ENCODE measurements at regions not wholly inside any gene's neighbourhood (a gene's known extent, or its start where the extent isn't known, plus 50 kb on each side); places are given as distances from the start of the nearest gene placed in this dataset.

DNA sequence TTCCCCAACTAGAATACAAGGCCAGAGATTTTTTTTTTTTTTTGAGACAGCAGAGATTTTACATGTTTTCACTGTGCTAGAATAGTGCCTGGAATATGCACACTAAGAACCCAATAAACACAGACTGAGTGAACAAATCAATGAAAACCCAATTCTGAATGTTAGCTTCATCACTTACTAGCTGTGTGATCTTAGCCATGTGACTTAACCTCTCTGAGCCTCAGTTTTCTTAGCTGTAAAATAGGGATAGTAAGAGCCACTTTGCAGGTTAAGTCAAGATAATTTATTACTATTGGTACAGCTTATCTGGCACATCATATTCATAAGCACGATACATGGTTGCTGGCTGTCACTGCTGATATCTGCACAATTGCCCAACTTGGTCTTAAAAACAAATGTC, 140.6 kb downstream of the EN1 start:
- DNase-seq (ENCODE audit: low read depth) (no peak), FAIRE-seq (no peak)
- H3K36me3 ChIP-seq (ENCODE audit: control insufficient read depth, insufficient read depth, low read length) = no peaks in the 10 kb centered on the region
- TF ChIP-seq, protein P1, sequence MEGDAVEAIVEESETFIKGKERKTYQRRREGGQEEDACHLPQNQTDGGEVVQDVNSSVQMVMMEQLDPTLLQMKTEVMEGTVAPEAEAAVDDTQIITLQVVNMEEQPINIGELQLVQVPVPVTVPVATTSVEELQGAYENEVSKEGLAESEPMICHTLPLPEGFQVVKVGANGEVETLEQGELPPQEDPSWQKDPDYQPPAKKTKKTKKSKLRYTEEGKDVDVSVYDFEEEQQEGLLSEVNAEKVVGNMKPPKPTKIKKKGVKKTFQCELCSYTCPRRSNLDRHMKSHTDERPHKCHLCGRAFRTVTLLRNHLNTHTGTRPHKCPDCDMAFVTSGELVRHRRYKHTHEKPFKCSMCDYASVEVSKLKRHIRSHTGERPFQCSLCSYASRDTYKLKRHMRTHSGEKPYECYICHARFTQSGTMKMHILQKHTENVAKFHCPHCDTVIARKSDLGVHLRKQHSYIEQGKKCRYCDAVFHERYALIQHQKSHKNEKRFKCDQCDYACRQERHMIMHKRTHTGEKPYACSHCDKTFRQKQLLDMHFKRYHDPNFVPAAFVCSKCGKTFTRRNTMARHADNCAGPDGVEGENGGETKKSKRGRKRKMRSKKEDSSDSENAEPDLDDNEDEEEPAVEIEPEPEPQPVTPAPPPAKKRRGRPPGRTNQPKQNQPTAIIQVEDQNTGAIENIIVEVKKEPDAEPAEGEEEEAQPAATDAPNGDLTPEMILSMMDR (IDR thresholded peaks at IDR 0.05; ENCODE audit: insufficient read depth, low read length, severe bottlenecking) = no peak
- no peaks in the 10 kb centered on the region for H3K27me3 ChIP-seq (ENCODE audit: control insufficient read depth, insufficient read depth, low read length)
- no peak overlapping the region for H3K4me3 ChIP-seq (ENCODE audit: low read depth, low read length)

DNA sequence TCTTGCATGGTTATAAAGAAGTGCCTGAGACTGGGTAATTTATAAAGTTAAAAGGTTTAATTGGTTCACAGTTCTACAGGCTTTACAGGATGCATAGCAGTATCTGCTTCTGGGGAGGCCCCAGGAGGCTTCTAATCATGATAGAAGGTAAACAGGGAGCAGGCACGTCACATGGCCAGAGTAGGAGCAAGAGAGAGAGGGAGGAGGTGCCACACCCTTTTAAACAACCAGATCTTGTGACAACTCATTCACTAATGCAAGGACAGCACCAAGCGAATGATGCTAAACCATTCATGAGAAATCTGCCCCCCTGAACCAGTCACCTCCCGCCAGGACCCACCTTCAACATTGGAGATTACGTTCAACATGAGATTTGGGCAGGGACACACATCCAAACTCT, 141.1 kb downstream of the EN1 start:
- FAIRE-seq (no peak), DNase-seq (ENCODE audit: low read depth) (no peak)
- no peak overlapping the region for H3K4me3 ChIP-seq (ENCODE audit: low read depth, low read length)
- H3K36me3 ChIP-seq (ENCODE audit: control insufficient read depth, insufficient read depth, low read length) = no peaks in the 10 kb centered on the region
- no peaks in the 10 kb centered on the region for H3K27me3 ChIP-seq (ENCODE audit: control insufficient read depth, insufficient read depth, low read length)
- TF ChIP-seq, protein P1 (IDR thresholded peaks at IDR 0.05; ENCODE audit: insufficient read depth, low read length, severe bottlenecking) = no peak

DNA sequence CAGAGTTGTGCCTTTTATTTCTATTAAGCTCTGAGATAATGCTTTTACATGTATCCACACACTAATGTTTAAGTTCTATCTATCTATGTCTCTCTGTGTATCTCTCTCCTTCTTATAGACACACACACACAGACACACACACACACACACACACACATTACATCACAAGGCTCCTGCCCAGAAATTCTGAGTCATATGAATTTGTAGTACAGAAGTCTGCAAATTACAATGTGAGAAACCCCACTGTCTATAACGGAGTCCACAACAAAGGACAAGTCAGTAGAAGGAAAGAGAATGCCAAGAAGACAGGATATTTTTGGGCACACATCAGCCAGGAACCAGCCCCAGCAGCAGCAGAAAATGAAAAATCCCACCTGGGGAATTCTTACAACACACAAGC, 142.4 kb downstream of the EN1 start:
- DNase-seq (ENCODE audit: low read depth) = no peak
- FAIRE-seq = no peak
- no peaks in the 10 kb centered on the region for H3K27me3 ChIP-seq (ENCODE audit: control insufficient read depth, insufficient read depth, low read length)
- no peaks in the 10 kb centered on the region for H3K36me3 ChIP-seq (ENCODE audit: control insufficient read depth, insufficient read depth, low read length)
- no peak overlapping the region for H3K4me3 ChIP-seq (ENCODE audit: low read depth, low read length)
- TF ChIP-seq, protein P1 (IDR thresholded peaks at IDR 0.05; ENCODE audit: insufficient read depth, low read length, severe bottlenecking) = no peak

DNA sequence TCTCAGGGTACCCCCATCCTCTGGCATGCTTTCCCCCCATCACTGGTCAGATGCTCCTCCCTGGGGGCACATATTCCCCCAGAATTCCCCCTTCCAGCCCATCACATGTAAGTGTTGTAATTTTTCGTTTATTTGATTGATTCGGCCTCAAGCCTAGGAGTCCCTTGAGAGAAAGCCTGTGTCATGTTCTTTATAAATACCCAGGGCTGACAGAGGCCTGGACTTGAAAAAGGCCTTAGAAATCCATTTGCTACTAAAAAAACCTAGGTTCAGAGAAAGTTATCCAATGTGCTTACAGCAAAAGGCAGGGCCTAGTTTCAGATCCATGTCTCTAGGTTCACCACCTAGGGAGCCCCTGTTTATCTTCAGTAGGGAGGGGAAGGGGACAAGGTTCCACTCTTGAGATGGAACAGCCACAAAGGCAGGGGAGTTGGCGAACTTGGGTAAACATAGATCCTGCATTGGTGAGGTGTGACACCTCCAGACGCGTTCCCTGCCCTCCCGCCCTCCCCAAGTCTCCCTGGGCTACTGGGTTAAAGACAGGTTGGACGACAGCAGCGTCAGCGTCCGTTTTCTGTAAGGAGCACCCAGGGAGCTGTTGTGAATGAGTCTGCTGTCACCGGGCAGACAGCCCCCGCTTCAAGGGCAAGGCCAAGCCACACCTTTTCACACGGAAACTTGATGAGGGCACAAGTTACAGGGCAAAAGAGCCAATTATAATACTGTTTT, 147.8 kb downstream of the EN1 start:
- no peaks in the 10 kb centered on the region for H3K27me3 ChIP-seq (ENCODE audit: control insufficient read depth, insufficient read depth, low read length)
- FAIRE-seq = no peak
- H3K36me3 ChIP-seq (ENCODE audit: control insufficient read depth, insufficient read depth, low read length) = no peaks in the 10 kb centered on the region
- DNase-seq (ENCODE audit: low read depth) = peak; percentile 16
- no peak overlapping the region for H3K4me3 ChIP-seq (ENCODE audit: low read depth, low read length)
- TF ChIP-seq, protein P1 (IDR thresholded peaks at IDR 0.05; ENCODE audit: insufficient read depth, low read length, severe bottlenecking) = no peak

DNA sequence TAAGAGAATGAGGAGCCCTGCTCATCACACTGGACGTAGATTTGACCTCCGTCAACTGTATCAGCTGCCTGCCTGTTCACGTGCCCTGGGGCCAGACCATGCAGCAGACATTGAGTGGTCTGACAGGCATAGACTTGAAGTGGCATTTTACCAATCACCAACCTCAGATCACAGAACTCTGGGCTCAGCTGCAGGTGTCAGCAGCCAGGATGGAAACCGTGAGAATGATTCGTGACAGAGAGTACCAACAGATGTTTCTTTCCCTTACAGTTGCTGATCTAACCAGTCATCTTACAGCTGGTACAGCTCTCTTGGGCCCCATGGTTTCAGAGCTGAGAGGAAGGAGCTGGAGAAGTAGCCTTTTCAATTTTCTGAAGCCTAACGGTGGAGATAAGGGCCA, 148.9 kb downstream of the EN1 start:
- no peaks in the 10 kb centered on the region for H3K27me3 ChIP-seq (ENCODE audit: control insufficient read depth, insufficient read depth, low read length)
- H3K36me3 ChIP-seq (ENCODE audit: control insufficient read depth, insufficient read depth, low read length) = no peaks in the 10 kb centered on the region
- no peak overlapping the region for H3K4me3 ChIP-seq (ENCODE audit: low read depth, low read length)
- no peak for DNase-seq (ENCODE audit: low read depth)
- TF ChIP-seq, protein P1 (IDR thresholded peaks at IDR 0.05; ENCODE audit: insufficient read depth, low read length, severe bottlenecking) = no peak
- no peak for FAIRE-seq

DNA sequence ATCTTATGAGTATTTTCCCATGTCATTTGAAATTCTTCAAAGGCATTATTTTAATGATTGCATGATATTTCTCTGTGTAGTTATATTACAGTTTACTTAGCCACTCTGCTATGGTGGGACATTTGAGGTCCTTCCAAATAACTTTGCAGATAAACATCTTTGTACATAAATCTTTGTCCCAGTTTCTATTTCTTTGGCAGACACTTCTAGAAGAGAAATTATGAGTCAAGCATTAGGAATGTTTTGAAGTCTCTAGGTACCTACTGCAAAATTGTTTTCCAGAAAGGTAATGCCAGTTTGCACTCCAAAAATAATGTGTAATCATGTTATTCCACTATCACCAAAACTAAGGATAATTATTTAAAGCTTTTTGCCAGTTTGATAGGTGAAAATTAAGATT, 149.7 kb downstream of the EN1 start:
- no peak for FAIRE-seq
- no peaks in the 10 kb centered on the region for H3K27me3 ChIP-seq (ENCODE audit: control insufficient read depth, insufficient read depth, low read length)
- no peaks in the 10 kb centered on the region for H3K36me3 ChIP-seq (ENCODE audit: control insufficient read depth, insufficient read depth, low read length)
- peak; percentile 26 for DNase-seq (ENCODE audit: low read depth)
- H3K4me3 ChIP-seq (ENCODE audit: low read depth, low read length) = no peak overlapping the region
- TF ChIP-seq, protein P1 (IDR thresholded peaks at IDR 0.05; ENCODE audit: insufficient read depth, low read length, severe bottlenecking) = no peak

Data from bronchial epithelial cell (primary cell).